GM12864 (cell line): ENCODE measurements at regions not wholly inside any gene's neighbourhood (a gene's known extent, or its start where the extent isn't known, plus 50 kb on each side); places are given as distances from the start of the nearest gene placed in this dataset.

Experiments used
- DNase-seq: peaks from one replicate; pipeline ENCODE4 v3.0.0-alpha.2; 2011; ENCODE audit warnings: low read depth
- H3K4me3 ChIP-seq: 2 replicates; pipeline ENCODE4 v1.5.1; 2011; ENCODE audit warnings: mild to moderate bottlenecking, low read depth, low read length, control low read depth
- TF ChIP-seq, protein P1 (sequence below): IDR thresholded peaks from 2 replicates; pipeline ENCODE4 v1.5.1; 2011; ENCODE audit warnings: low read depth, mild to moderate bottlenecking, moderate library complexity, low read length, control low read depth, inconsistent platforms; ENCODE audit errors: missing control alignments

DNA sequence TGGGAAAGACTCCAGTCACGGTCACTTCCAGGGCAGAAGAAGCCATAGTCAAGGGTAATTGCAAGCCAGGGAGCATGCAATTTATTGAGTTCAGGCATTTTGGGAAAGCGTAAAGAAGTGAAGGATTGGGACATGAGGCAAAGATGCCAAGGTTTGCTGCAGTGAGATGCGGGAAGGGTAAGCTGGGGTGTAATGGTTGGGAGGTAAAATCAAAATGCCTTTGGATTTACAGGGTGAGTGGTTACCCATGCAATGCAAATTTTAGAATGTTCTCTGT lies 167.5 kb downstream of the BRMS1L start:
- DNase-seq = no peak
- H3K4me3 ChIP-seq = no peak overlapping the region
- TF ChIP-seq, protein P1, sequence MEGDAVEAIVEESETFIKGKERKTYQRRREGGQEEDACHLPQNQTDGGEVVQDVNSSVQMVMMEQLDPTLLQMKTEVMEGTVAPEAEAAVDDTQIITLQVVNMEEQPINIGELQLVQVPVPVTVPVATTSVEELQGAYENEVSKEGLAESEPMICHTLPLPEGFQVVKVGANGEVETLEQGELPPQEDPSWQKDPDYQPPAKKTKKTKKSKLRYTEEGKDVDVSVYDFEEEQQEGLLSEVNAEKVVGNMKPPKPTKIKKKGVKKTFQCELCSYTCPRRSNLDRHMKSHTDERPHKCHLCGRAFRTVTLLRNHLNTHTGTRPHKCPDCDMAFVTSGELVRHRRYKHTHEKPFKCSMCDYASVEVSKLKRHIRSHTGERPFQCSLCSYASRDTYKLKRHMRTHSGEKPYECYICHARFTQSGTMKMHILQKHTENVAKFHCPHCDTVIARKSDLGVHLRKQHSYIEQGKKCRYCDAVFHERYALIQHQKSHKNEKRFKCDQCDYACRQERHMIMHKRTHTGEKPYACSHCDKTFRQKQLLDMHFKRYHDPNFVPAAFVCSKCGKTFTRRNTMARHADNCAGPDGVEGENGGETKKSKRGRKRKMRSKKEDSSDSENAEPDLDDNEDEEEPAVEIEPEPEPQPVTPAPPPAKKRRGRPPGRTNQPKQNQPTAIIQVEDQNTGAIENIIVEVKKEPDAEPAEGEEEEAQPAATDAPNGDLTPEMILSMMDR = no peak

DNA sequence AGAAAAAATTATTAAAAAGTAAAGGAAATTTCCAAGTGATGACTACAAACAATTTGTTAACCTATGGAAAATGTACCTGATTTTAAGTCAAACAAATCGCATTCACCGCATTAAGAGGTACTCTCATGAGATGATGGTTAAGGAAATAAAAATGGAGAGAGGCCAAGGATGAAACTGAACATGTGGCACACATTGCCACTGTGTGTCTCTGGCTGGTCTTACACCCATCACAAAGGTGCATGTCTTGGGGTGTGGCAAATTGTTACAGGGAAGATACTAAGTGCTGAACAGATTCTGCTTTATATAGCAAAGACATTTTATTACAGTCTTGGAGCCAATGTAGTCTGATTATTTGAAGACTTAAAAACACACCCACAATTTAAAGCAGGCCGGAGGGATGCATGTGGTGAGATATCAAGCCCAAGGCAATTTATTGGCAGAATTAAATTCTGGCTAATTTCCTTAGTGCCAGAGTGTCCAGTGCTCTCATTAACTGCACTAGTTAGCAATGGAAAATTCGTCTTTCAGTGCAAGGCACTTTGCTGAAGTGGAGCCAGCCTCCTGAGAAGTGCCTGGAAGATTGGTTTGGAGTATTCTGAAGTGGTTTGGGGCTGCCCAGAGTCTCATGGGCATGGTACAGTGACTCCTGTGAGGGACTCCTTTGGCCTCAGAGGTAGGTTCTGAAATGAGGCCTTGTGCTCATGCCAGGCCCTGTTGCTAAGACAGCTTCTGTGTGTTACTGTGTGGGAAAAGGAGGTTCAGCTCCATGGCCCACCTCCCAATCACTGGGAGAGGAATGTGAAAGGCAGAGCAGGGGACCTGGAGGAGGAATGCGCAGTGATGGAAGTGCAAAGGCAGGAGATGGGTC lies 166.9 kb downstream of the BRMS1L start:
- no peak overlapping the region for H3K4me3 ChIP-seq
- TF ChIP-seq, protein P1 = no peak

DNA sequence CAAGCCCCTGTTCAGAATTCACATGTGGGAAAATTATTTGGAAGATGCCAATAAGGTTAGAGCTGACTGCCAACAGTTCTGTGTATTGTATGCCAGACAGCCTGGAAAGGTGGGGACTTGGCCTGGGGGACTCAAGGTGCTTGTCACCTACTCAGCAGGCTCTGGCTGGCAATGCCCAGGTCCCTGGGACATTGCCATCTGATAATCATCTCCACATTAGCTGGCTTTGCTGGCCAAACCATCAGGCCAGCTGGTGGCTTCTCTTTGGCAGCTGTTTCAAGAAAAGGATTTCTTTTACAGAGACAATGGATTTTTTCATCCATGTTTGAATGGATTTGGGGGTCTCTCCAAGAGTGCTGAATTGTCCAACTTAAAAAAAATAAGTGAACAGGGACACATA lies 165.2 kb downstream of the BRMS1L start:
- DNase-seq = no peak

More for the DNA sequence above, 166.9 kb downstream of the BRMS1L start:
- DNase-seq = no peak

DNA sequence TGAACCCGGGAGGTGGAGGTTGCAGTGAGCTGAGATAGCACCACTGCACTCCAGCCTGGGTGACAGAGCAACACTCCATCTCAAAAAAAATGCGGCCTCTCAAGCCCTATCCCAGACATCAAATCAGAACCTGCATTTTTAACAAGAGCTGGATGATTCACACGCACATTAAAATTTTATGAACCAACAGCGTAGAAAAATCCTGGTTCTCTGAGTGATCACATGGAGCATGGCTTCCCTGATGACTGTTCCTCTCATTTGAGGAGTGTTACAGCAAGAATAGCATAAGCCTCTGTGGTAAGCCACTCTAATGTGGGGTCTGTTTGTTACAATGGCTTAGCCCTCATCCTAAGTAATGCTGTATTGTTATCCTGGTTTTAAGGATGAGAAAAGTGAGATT lies 163.6 kb downstream of the BRMS1L start:
- DNase-seq = no peak
- H3K4me3 ChIP-seq = no peak overlapping the region
- TF ChIP-seq, protein P1 = no peak

More for the DNA sequence above, 165.2 kb downstream of the BRMS1L start:
- TF ChIP-seq, protein P1 = no peak
- H3K4me3 ChIP-seq = no peak overlapping the region

DNA sequence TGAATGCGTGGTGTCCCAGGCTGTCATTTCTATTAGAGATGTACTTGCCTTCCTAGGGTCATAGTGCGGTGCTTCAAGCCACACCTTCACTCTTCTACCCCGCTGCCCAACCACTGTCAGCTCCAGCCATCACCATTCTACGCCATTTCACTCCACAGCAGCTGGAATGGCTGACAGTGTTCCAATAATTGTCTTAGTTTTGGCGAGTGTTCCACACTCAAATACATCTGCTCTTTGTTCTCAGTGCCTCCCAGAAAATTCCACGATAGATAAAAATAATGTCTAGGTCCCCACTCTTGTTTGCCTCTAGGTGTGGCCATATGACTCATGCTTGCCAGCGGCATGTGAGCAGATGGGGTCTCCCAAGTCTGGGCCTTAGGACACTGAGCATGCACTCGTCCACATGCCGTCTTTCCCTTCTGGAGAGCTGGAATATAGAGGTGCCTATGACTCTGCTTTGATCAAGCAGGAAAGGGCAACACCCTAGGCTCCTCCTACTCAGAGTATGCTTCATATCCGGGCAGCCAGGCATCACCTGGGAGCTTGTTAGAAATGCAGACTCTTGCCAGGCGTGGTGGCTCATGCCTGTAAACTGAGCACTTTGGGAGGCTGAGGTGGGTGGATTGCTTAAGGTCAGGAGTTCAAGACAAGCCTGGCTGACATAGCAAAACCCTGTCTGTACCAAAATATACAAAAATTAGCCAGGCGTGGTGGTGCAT lies 163.0 kb downstream of the BRMS1L start:
- H3K4me3 ChIP-seq = no peak overlapping the region
- DNase-seq = no peak
- TF ChIP-seq, protein P1 = no peak

DNA sequence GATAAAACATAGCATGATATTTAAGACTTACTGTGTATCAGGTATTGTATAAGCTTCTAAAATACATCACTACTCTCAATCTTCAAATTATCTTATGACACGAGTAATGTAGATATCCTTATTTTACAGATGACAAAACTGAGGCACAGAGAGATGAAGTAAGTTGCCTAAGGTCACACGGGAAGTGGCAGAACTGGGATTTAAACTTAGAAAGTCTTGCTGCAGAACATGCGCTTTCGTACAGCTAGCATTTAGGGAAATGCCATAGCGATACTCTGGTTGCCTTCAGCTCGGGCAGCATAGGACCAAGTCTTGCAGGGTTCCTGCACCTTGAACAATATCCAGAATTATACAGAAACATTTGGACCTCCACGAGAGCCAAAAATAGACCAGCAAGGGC lies 162.4 kb downstream of the BRMS1L start:
- H3K4me3 ChIP-seq = no peak overlapping the region
- TF ChIP-seq, protein P1 = no peak
- DNase-seq = no peak
